Panc1 (cell line): ENCODE measurements at regions not wholly inside any gene's neighbourhood (a gene's known extent, or its start where the extent isn't known, plus 50 kb on each side); places are given as distances from the start of the nearest gene placed in this dataset.

Source experiments
- SIN3A ChIP-seq: IDR thresholded peaks from 2 replicates; pipeline ENCODE4 v1.6.1; 2012; ENCODE audit warnings: low read depth, mild to moderate bottlenecking, low read length, moderate library complexity, borderline replicate concordance; ENCODE audit not compliant: insufficient read depth
- TF ChIP-seq, protein P1 (sequence below): fragments of 450-650 bp; IDR thresholded peaks from 2 replicates; pipeline ENCODE4 v1.5.1; 2017; ENCODE audit warnings: mild to moderate bottlenecking
- TF ChIP-seq, protein P2 (sequence below), 2 experiments: IDR thresholded peaks; 2 replicates each; pipeline ENCODE4 v1.6.1; 2011 to 2012; ENCODE audit warnings: low read depth in 2 of 2, control low read depth in 1 of 2, low read length in 1 of 2, mild to moderate bottlenecking in 1 of 2, moderate library complexity in 1 of 2; ENCODE audit not compliant: insufficient read depth in 1 of 2

DNA sequence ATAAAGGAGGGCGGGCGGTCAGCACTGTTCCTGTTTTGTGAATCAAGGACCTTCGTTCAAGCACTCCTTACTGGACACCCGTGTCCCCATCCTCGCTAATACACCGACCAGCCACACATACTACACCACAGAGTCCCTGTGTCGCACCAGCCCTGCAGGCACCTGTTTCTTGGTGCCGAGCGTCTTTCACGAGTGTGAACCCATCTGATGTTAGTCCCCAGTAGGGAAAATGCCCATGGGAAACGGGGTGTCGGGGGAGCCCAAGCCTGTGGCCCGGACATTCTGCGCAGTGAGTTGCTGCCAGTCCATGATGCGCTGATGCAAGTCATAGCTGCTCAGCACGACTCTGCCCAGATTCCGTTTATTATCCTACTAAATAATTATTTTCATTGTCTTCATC is 74.7 kb downstream of the TTLL2 start:
- TF ChIP-seq, protein P1, sequence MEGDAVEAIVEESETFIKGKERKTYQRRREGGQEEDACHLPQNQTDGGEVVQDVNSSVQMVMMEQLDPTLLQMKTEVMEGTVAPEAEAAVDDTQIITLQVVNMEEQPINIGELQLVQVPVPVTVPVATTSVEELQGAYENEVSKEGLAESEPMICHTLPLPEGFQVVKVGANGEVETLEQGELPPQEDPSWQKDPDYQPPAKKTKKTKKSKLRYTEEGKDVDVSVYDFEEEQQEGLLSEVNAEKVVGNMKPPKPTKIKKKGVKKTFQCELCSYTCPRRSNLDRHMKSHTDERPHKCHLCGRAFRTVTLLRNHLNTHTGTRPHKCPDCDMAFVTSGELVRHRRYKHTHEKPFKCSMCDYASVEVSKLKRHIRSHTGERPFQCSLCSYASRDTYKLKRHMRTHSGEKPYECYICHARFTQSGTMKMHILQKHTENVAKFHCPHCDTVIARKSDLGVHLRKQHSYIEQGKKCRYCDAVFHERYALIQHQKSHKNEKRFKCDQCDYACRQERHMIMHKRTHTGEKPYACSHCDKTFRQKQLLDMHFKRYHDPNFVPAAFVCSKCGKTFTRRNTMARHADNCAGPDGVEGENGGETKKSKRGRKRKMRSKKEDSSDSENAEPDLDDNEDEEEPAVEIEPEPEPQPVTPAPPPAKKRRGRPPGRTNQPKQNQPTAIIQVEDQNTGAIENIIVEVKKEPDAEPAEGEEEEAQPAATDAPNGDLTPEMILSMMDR = no peak
- TF ChIP-seq, protein P2, sequence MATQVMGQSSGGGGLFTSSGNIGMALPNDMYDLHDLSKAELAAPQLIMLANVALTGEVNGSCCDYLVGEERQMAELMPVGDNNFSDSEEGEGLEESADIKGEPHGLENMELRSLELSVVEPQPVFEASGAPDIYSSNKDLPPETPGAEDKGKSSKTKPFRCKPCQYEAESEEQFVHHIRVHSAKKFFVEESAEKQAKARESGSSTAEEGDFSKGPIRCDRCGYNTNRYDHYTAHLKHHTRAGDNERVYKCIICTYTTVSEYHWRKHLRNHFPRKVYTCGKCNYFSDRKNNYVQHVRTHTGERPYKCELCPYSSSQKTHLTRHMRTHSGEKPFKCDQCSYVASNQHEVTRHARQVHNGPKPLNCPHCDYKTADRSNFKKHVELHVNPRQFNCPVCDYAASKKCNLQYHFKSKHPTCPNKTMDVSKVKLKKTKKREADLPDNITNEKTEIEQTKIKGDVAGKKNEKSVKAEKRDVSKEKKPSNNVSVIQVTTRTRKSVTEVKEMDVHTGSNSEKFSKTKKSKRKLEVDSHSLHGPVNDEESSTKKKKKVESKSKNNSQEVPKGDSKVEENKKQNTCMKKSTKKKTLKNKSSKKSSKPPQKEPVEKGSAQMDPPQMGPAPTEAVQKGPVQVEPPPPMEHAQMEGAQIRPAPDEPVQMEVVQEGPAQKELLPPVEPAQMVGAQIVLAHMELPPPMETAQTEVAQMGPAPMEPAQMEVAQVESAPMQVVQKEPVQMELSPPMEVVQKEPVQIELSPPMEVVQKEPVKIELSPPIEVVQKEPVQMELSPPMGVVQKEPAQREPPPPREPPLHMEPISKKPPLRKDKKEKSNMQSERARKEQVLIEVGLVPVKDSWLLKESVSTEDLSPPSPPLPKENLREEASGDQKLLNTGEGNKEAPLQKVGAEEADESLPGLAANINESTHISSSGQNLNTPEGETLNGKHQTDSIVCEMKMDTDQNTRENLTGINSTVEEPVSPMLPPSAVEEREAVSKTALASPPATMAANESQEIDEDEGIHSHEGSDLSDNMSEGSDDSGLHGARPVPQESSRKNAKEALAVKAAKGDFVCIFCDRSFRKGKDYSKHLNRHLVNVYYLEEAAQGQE (IDR thresholded peaks at IDR 0.05; ENCODE audit: insufficient read depth in 1 of 2, low read depth in 2 of 2, low read length in 1 of 2) = no peak
- TF ChIP-seq SIN3A = no peak
